ENCODE measurements at regions not wholly inside any gene's neighbourhood (a gene's known extent, or its start where the extent isn't known, plus 50 kb on each side); places are given as distances from the start of the nearest gene placed in this dataset.

- ChIA-PET CTCF (interaction anchor here (0.9 to 1.9 kb wide), 4 partner anchors 214 to 280 kb away, joined by 3 to 21 read pairs (median 6); partner anchors contain the start of gene SERTAD2), POLR2A (ENCODE audit: unreplicated experiment) (interaction anchor here (0.9 to 1.9 kb wide), 3 partner anchors 100 to 213 kb away, joined by 3 to 7 read pairs (median 4); partner anchors contain the start of gene SERTAD2)
- ATAC-seq (ENCODE audit: low read depth): no peak; the same call in 1 of the 2 replicates
- Histone ChIP-seq H2BK5ac (ENCODE audit: low read depth, low read length, poor library complexity, severe bottlenecking) (no peak overlapping the region), H2AFZ (replicated peaks; ENCODE audit: low read length, poor library complexity) (no peak overlapping the region), H4K8ac (ENCODE audit: low read depth in 2 of 2, low read length in 2 of 2) (no peak overlapping the region), H2BK120ac (ENCODE audit: low read depth, low read length) (no peak overlapping the region), H4K5ac (ENCODE audit: low read depth, low read length) (no peak overlapping the region), H3K4ac (ENCODE audit: low read depth, low read length) (no peak overlapping the region), H2BK15ac (ENCODE audit: low read depth, low read length) (no peak overlapping the region), H2AK5ac (ENCODE audit: low read depth, low read length) (no peak overlapping the region), H3K79me1 (ENCODE audit: low read depth in 1 of 2, low read length in 2 of 2) (no peaks in the 10 kb centered on the region), H3K4me2 (ENCODE audit: low read depth, low read length) (peak overlapping the region; percentile 54), H3K9me1 (ENCODE audit: insufficient read depth, low read length) (peaks cover 6% of the 10 kb centered on the region), H3K4me1 (ENCODE audit: control insufficient read depth, insufficient read depth, low read length) (peaks cover 12% of the 10 kb centered on the region), H2BK20ac (ENCODE audit: low read depth, low read length) (no peak overlapping the region), H2AK9ac (replicated peaks; ENCODE audit: low read depth, low read length, poor library complexity) (no peak overlapping the region), H3K36me3 (ENCODE audit: control insufficient read depth, insufficient read depth, low read length) (no peaks in the 10 kb centered on the region), H3K14ac (replicated peaks; ENCODE audit: low read depth, low read length) (no peak overlapping the region), H3K4me3 (ENCODE audit: insufficient read depth, low read depth, low read length) (no peak overlapping the region), H3K9me3 (ENCODE audit: control insufficient read depth, insufficient read depth, low read length) (peaks cover 4% of the 10 kb centered on the region; the same call in 1 of the 2 replicates), H3K18ac (ENCODE audit: low read depth, low read length) (no peak overlapping the region), H3K56ac (ENCODE audit: extremely low read depth, insufficient read depth, low read length) (no peak overlapping the region), H4K20me1 (ENCODE audit: insufficient read depth, low read length) (peaks cover 35% of the 10 kb centered on the region; the same call in 1 of the 2 replicates), H3K23ac (ENCODE audit: low read depth, low read length) (no peak overlapping the region), H4K91ac (ENCODE audit: insufficient read depth, low read depth, low read length) (no peak overlapping the region), H3K9ac (ENCODE audit: low read depth, low read length) (no peak overlapping the region), H3K27me3 (ENCODE audit: control insufficient read depth, insufficient read depth, low read length) (peaks cover 58% of the 10 kb centered on the region), H3K27ac (ENCODE audit: insufficient read depth, low read length) (no peak overlapping the region)
- in situ Hi-C loops (cut with MboI; ENCODE audit: low sequenced_read_pairs): no loop called here
- intact Hi-C loops (cut with micrococcal nuclease): loop anchor here (2.0 to 10.0 kb wide), 2 partner anchors 535 to 723 kb away; partner anchors contain the start of gene PELI1
- dilution Hi-C loops (cut with HindIII; ENCODE audit: low sequenced_read_pairs, unreplicated experiment): no loop called here
- DNase-seq: no peak
- TF ChIP-seq CEBPB (IDR thresholded peaks at IDR 0.05; ENCODE audit: low read depth, low read length): no peak
- TF ChIP-seq MXI1 (IDR thresholded peaks at IDR 0.05; ENCODE audit: borderline replicate concordance, low read depth, low read length): no peak; the same call in 1 of the 2 replicates
- 59% methylated on average over 5 of the region's 9 CpGs; no CpG with 5 or more reads in 1 of the 2 experiments for WGBS, 2 experiments (ENCODE audit: extremely low coverage in 2 of 2, insufficient read length in 1 of 2)
- no TSS peak for BruUV-seq (replicated peaks)
Measured at GRCh38 chr2:64867253-64867996, 121.8 kb upstream of the SLC1A4 start.

Data from IMR-90 (cell line).